GM23248 (cell line): ENCODE measurements at regions not wholly inside any gene's neighbourhood (a gene's known extent, or its start where the extent isn't known, plus 50 kb on each side); places are given as distances from the start of the nearest gene placed in this dataset.

ENCODE experiments used
- DNase-seq: peaks from one replicate; pipeline ENCODE4 v3.0.0-alpha.2; 2015
- H2AFZ ChIP-seq: fragments of 200-600 bp; sonication (generic); 2 replicates; pipeline ENCODE4 v1.6.1; 2016; ENCODE audit warnings: antibody characterized with exemption
- H3F3A ChIP-seq: fragments of 200-600 bp; sonication (generic); 2 replicates; pipeline ENCODE4 v1.6.1; 2016; ENCODE audit warnings: mild to moderate bottlenecking, antibody characterized with exemption, mixed run types; ENCODE audit not compliant: insufficient read depth
- H3K27ac ChIP-seq: fragments of 200-600 bp; sonication (generic); 2 replicates; pipeline ENCODE4 v1.5.1; 2016; ENCODE audit warnings: mild to moderate bottlenecking
- H3K27me3 ChIP-seq: fragments of 200-600 bp; sonication (generic); replicated peaks from 2 replicates; pipeline ENCODE4 v1.6.1; 2016; ENCODE audit warnings: mild to moderate bottlenecking; ENCODE audit not compliant: insufficient read depth
- H3K36me3 ChIP-seq: fragments of 200-600 bp; sonication (generic); 2 replicates; pipeline ENCODE4 v1.6.1; 2016; ENCODE audit warnings: low read depth, mild to moderate bottlenecking
- H3K4me1 ChIP-seq: fragments of 200-600 bp; sonication (generic); 2 replicates; pipeline ENCODE4 v1.6.1; 2016; ENCODE audit warnings: mild to moderate bottlenecking; ENCODE audit not compliant: insufficient read depth
- H3K4me2 ChIP-seq: fragments of 200-600 bp; sonication (generic); one replicate; pipeline ENCODE4 v1.6.1; 2016; ENCODE audit warnings: mild to moderate bottlenecking; ENCODE audit not compliant: unreplicated experiment
- H3K4me3 ChIP-seq: fragments of 200-600 bp; sonication (generic); 2 replicates; pipeline ENCODE4 v1.5.1; 2016; ENCODE audit warnings: mild to moderate bottlenecking
- H3K79me2 ChIP-seq: fragments of 200-600 bp; sonication (generic); 2 replicates; pipeline ENCODE4 v1.6.1; 2016; ENCODE audit warnings: mild to moderate bottlenecking; ENCODE audit not compliant: insufficient read depth
- H3K9ac ChIP-seq: fragments of 200-600 bp; sonication (generic); 2 replicates; pipeline ENCODE4 v1.6.1; 2016; ENCODE audit warnings: mild to moderate bottlenecking
- H3K9me2 ChIP-seq: fragments of 200-600 bp; sonication (generic); 2 replicates; pipeline ENCODE4 v1.6.1; 2016; ENCODE audit warnings: mixed run types, mild to moderate bottlenecking, moderate library complexity; ENCODE audit not compliant: insufficient read depth
- H3K9me3 ChIP-seq: fragments of 200-600 bp; sonication (generic); one replicate; pipeline ENCODE4 v1.6.1; 2017; ENCODE audit warnings: low read depth
- H4K20me1 ChIP-seq: fragments of 200-600 bp; sonication (generic); 2 replicates; pipeline ENCODE4 v1.6.0; 2016; ENCODE audit not compliant: insufficient read depth
- EZH2 ChIP-seq: fragments of 200-600 bp; sonication (generic); IDR thresholded peaks from 2 replicates; pipeline ENCODE4 v1.6.1; 2018; ENCODE audit warnings: antibody characterized with exemption, mild to moderate bottlenecking; ENCODE audit not compliant: insufficient read depth, poor library complexity, severe bottlenecking
- EZH2phosphoT487 ChIP-seq: fragments of 200-600 bp; sonication (generic); IDR thresholded peaks from 2 replicates; pipeline ENCODE4 v1.6.1; 2018; ENCODE audit warnings: antibody characterized with exemption, moderate library complexity, mild to moderate bottlenecking, low read depth; ENCODE audit not compliant: insufficient read depth
- WGBS, 2 experiments: methylation state at CpG; one replicate each; pipeline ENCODE4 v1.1.6; 2015 to 2017; ENCODE audit warnings: low lambda C conversion rate in 2 of 2, low coverage in 1 of 2; ENCODE audit errors: missing lambda C conversion rate in 2 of 2; 5-methylcytosine and 5-hydroxymethylcytosine counted together
- in situ Hi-C: fragments of 300-500 bp; cut with MboI; formaldehyde crosslinking; loops from 2 replicates; pipeline ENCODE4 v1.15.0; 2020

GRCh38 chr14:89630101-89630829 lies 213.2 kb upstream of the FOXN3 start:
- peak; percentile 36 for DNase-seq
- no peaks in the 10 kb centered on the region for H4K20me1 ChIP-seq
- H3K27ac ChIP-seq: peak overlapping the region; percentile 93
- WGBS, 2 experiments: 81 to 84% methylated on average over 7 of the region's 7 CpGs
- H3K4me1 ChIP-seq: peaks cover 17% of the 10 kb centered on the region
- H3K4me2 ChIP-seq: peak overlapping the region; percentile 69
- H3K27me3 ChIP-seq: no peaks in the 10 kb centered on the region
- in situ Hi-C loops: no loop called here
- H3K9me3 ChIP-seq: no peaks in the 10 kb centered on the region
- H3K79me2 ChIP-seq: no peaks in the 10 kb centered on the region
- H3K9me2 ChIP-seq: no peaks in the 10 kb centered on the region
- H3K36me3 ChIP-seq: no peaks in the 10 kb centered on the region
- H2AFZ ChIP-seq: no peak overlapping the region
- H3F3A ChIP-seq: peaks cover 21% of the 10 kb centered on the region
- no peak overlapping the region for H3K4me3 ChIP-seq
- H3K9ac ChIP-seq: peak overlapping the region; percentile 56
- TF ChIP-seq EZH2phosphoT487: no peak

GRCh38 chr14:89629383-89629782 lies 212.3 kb upstream of the FOXN3 start:
- Histone ChIP-seq H3K27me3 (no peaks in the 10 kb centered on the region), H3K36me3 (no peaks in the 10 kb centered on the region), H3K9ac (no peak overlapping the region), H3F3A (peaks cover 21% of the 10 kb centered on the region), H3K27ac (no peak overlapping the region), H3K4me3 (no peak overlapping the region), H3K4me1 (peaks cover 17% of the 10 kb centered on the region), H2AFZ (no peak overlapping the region), H3K9me2 (no peaks in the 10 kb centered on the region), H3K79me2 (no peaks in the 10 kb centered on the region), H4K20me1 (no peaks in the 10 kb centered on the region), H3K9me3 (no peaks in the 10 kb centered on the region), H3K4me2 (no peak overlapping the region)
- no peak for DNase-seq
- TF ChIP-seq EZH2 (no peak), EZH2phosphoT487 (no peak)
- in situ Hi-C loops: no loop called here
- WGBS, 2 experiments: 92 to 98% methylated on average over 8 of the region's 8 CpGs

- DNase-seq: no peak
- no peaks in the 10 kb centered on the region for H3K9me2 ChIP-seq
- no peaks in the 10 kb centered on the region for H4K20me1 ChIP-seq
- 87% methylated on average over 4 of the region's 4 CpGs for WGBS, 2 experiments
- H3F3A ChIP-seq: peaks cover 21% of the 10 kb centered on the region
- no peak overlapping the region for H3K27ac ChIP-seq
- H2AFZ ChIP-seq: no peak overlapping the region
- no peaks in the 10 kb centered on the region for H3K79me2 ChIP-seq
- no peak overlapping the region for H3K4me3 ChIP-seq
- peaks cover 17% of the 10 kb centered on the region for H3K4me1 ChIP-seq
- H3K9me3 ChIP-seq: no peaks in the 10 kb centered on the region
- H3K4me2 ChIP-seq: no peak overlapping the region
- in situ Hi-C loops: no loop called here
- no peaks in the 10 kb centered on the region for H3K27me3 ChIP-seq
- no peaks in the 10 kb centered on the region for H3K36me3 ChIP-seq
- TF ChIP-seq EZH2: no peak
- H3K9ac ChIP-seq: no peak overlapping the region
Observed at GRCh38 chr14:89628521-89628920, 211.5 kb upstream of the FOXN3 start.

GRCh38 chr14:89626233-89626806 lies 209.3 kb upstream of the FOXN3 start:
- Histone ChIP-seq H3K27ac (no peak overlapping the region), H2AFZ (no peak overlapping the region), H3K9me3 (no peaks in the 10 kb centered on the region), H3F3A (peaks cover 15% of the 10 kb centered on the region), H4K20me1 (no peaks in the 10 kb centered on the region), H3K27me3 (no peaks in the 10 kb centered on the region), H3K79me2 (no peaks in the 10 kb centered on the region), H3K9ac (no peak overlapping the region), H3K36me3 (no peaks in the 10 kb centered on the region), H3K4me3 (no peak overlapping the region), H3K4me2 (no peak overlapping the region), H3K4me1 (peaks cover 10% of the 10 kb centered on the region), H3K9me2 (no peaks in the 10 kb centered on the region)
- DNase-seq: no peak
- no peak for TF ChIP-seq EZH2phosphoT487
- TF ChIP-seq EZH2: no peak
- in situ Hi-C loops: no loop called here
- WGBS, 2 experiments: 95 to 96% methylated on average over 6 of the region's 6 CpGs
